Skin of body (tissue), 1 donor: ENCODE measurements at regions not wholly inside any gene's neighbourhood (a gene's known extent, or its start where the extent isn't known, plus 50 kb on each side); places are given as distances from the start of the nearest gene placed in this dataset. TPM values are rescaled to one million over a fixed set of nuclear protein-coding genes. Genes with fewer than 3 reads are reported as not detected.

ENCODE experiments used
- small RNA-seq: library from RNA; depleted of rRNA; stranded (forward); fragments of <200 nt; gene quantifications from one replicate; pipeline ENCODE3, GENCODE V24; 2014; ENCODE audit warnings: low replicate concordance

Small RNA genes in the stretch of these regions (small RNA-seq; reads per million reads assigned to genes)
- gene MIR466 (not detected), gene RNA5SP127 (not detected)
